Choroid plexus epithelial cell (primary cell): ENCODE measurements at regions not wholly inside any gene's neighbourhood (a gene's known extent, or its start where the extent isn't known, plus 50 kb on each side); places are given as distances from the start of the nearest gene placed in this dataset.

Experiments
- DNase-seq: peaks from one replicate; pipeline ENCODE4 v3.0.0-alpha.2; 2010; ENCODE audit warnings: low read depth
- H3K4me3 ChIP-seq: 2 replicates; pipeline ENCODE4 v1.5.1; 2011; ENCODE audit warnings: low read depth, mild to moderate bottlenecking, control low read depth, low read length, moderate library complexity
- TF ChIP-seq, protein P1 (sequence below): conservative IDR thresholded peaks from 2 replicates; pipeline ENCODE4 v1.5.1; 2011; ENCODE audit warnings: low read depth, mild to moderate bottlenecking, control low read depth, inconsistent platforms, low read length, moderate library complexity

DNA sequence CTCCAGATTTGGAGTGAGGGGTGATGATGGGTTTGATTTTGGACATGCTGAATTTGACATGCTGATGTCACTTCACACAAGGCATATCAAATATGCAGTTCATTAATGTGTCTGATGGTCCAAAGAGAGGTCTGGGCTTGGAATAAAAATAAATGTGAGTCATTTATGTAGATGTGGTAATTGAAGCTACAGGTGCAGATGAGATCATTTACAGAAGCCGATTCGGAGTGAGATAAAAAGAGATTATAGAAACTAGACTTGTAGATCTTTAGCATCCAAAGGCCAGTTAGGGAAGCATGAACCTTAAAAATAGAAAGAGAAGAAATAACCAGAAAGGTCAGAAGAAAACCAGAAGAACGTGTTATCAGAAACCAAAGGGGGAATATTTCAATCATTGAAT is 350.9 kb upstream of the ZP4 start:
- TF ChIP-seq, protein P1, sequence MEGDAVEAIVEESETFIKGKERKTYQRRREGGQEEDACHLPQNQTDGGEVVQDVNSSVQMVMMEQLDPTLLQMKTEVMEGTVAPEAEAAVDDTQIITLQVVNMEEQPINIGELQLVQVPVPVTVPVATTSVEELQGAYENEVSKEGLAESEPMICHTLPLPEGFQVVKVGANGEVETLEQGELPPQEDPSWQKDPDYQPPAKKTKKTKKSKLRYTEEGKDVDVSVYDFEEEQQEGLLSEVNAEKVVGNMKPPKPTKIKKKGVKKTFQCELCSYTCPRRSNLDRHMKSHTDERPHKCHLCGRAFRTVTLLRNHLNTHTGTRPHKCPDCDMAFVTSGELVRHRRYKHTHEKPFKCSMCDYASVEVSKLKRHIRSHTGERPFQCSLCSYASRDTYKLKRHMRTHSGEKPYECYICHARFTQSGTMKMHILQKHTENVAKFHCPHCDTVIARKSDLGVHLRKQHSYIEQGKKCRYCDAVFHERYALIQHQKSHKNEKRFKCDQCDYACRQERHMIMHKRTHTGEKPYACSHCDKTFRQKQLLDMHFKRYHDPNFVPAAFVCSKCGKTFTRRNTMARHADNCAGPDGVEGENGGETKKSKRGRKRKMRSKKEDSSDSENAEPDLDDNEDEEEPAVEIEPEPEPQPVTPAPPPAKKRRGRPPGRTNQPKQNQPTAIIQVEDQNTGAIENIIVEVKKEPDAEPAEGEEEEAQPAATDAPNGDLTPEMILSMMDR = no peak
- DNase-seq = no peak

DNA sequence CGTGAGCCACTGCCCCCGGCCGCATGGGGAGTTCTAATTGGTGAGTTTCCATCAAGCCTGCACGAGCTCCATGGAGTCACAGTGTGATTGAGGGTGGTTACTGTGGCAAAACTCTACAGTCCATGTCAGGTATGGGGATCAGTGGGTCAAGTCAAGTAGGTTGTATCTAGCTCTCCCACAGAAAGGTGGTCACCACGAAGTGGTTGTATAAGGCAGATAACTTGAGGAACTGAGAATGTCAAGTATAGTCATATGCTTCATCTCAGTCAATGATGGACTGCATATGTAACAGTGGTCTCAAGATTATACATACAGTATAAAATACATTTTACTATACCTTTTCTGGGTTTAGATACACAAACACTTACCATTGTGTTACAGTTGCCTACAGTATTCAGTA is 348.6 kb upstream of the ZP4 start:
- DNase-seq = no peak
- TF ChIP-seq, protein P1 = no peak
- no peak overlapping the region for H3K4me3 ChIP-seq

More for the DNA sequence above, 350.9 kb upstream of the ZP4 start:
- H3K4me3 ChIP-seq = no peak overlapping the region

DNA sequence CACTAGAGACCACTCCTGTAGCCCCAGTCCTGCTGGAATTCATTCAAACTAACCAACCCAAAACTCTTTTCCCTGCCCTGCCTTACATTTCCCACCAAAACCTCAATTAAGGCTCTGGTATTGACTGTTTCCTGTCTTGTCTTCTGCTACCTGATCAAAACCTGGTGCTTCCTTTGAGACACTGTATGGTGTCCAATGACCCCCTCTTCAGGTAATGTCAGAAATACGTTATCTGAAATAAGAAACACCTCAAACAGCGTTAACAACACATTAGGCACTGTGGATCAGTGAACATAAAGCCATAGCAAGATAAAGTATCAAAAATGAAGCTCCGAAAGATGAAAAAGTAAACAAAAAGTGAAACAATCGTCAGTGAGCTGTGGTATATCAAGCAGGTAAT is 343.2 kb upstream of the ZP4 start:
- TF ChIP-seq, protein P1 = no peak
- DNase-seq = no peak
- no peak overlapping the region for H3K4me3 ChIP-seq

DNA sequence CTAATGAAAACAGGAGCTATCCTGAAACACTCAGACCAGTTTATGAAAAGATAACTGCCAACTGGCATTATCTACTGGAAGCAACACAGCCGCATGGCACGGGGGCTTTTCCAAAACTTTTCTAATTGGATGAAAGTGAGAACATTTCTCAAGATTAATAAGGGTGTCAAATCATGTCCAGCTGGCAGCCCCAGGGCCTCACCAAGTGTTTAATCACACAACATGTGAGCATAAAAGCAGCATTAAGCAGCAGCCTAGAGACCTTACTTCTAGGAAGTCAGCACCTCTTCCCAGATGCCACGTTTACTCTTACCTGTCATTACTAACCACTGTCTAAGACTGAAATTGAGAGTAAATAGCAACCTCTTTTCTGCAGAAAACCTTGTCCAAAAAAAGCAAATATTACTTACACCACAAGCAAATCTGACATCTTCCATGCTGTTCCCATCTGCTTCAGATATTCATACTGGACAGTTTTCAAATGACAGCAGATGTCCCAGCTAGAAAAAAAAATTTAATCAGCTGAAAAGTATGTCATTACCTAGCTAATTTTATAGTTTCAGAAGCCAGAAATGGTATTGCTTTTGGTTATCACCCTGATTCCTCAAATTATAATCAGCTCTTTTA is 341.5 kb upstream of the ZP4 start:
- DNase-seq = no peak
- TF ChIP-seq, protein P1 = no peak
- H3K4me3 ChIP-seq = no peak overlapping the region

DNA sequence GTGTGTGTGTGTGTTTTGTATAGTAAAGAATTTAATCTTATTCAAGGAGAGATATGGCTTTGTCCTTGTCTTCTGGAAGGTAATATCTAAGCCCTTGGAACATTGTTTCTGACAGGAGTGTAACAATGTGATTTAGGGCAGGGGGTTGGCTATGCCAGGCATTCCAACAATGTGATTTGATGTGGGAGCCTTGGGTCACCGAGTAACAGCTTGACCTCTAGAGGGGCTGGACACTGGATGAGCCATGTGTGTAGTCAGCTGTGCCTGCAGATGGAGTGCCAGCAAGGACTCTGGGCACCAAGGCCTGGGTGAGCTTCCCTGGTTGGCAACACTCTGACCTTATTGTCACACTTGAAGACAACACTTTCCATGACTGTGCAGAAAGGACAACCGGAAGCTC is 336.1 kb upstream of the ZP4 start:
- H3K4me3 ChIP-seq = no peak overlapping the region
- TF ChIP-seq, protein P1 = no peak
- DNase-seq = no peak

DNA sequence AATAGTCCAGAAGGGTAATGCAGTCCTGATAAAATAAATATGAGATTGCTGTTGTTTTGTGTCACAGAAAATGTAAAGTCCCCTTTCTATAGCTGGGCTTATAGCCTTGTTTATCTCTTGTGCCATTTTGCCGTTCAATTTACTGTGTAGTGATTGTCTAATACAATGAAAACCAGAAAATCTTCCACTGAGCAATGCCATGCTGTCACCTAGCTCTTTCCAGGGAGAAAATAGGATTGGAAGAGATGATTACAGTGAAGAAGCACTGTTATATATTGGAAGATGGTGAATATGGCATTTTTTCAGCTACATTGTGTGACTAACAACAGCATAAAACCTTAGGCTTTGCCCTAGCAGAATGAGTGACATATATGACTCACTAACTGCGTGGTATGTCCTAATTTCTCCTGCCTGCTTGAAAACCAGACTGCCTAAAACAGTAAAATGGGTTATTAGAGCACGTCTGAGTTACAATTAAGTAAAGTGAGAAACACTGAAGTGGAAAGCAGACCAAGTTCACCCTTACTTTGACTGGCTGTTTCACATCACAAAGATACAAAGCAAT is 332.4 kb upstream of the ZP4 start:
- TF ChIP-seq, protein P1 = no peak
- H3K4me3 ChIP-seq = no peak overlapping the region
- DNase-seq = no peak

DNA sequence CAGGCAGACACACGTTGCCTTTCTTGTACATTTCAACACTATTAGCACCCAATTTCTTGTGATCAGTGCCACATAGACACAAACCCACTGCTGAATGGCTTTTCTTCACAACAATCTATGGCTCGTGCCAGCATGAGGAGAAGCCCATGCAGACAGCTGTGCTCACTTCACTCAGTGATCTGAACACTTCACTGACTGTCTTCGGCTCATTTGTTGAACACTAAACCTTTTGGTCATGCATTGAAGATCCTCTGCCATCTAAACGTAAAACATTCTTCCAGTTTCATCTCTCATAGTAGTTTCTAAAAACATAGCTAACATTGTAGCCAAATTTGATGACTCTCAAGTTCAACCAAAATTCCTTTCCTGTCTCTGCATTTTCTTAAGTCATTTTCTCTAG is 331.0 kb upstream of the ZP4 start:
- no peak for DNase-seq
- TF ChIP-seq, protein P1 = no peak

More for the DNA sequence above, 331.0 kb upstream of the ZP4 start:
- no peak overlapping the region for H3K4me3 ChIP-seq
